HFFc6 (cell line): ENCODE measurements at regions not wholly inside any gene's neighbourhood (a gene's known extent, or its start where the extent isn't known, plus 50 kb on each side); places are given as distances from the start of the nearest gene placed in this dataset.

Experiments used
- DNase-seq: peaks from one replicate; pipeline ENCODE4 v3.0.0-alpha.2; 2018
- H3K27ac Mint-ChIP-seq: 2 replicates; pipeline ENCODE4 v1.8.0; 2020; ENCODE audit warnings: mild to moderate bottlenecking, mixed read lengths
- H3K27me3 Mint-ChIP-seq: 2 replicates; pipeline ENCODE4 v1.8.0; 2021; ENCODE audit warnings: mild to moderate bottlenecking, moderate library complexity, mixed read lengths; ENCODE audit not compliant: insufficient read depth
- H3K36me3 Mint-ChIP-seq: 2 replicates; pipeline ENCODE4 v1.8.0; 2021; ENCODE audit warnings: low read depth, mixed read lengths
- H3K4me1 Mint-ChIP-seq: 2 replicates; pipeline ENCODE4 v1.8.0; 2020; ENCODE audit warnings: low read depth, mixed read lengths
- H3K4me3 Mint-ChIP-seq: 2 replicates; pipeline ENCODE4 v1.8.0; 2020; ENCODE audit warnings: mild to moderate bottlenecking, moderate library complexity, mixed read lengths
- H3K9me3 Mint-ChIP-seq: 2 replicates; pipeline ENCODE4 v1.8.0; 2020; ENCODE audit warnings: mild to moderate bottlenecking, mixed read lengths
- TF ChIP-seq, protein P1 (sequence below): fragments of 200-600 bp; sonication (generic); IDR thresholded peaks from 2 replicates; pipeline ENCODE4 v1.5.0; 2021; ENCODE audit warnings: antibody characterized with exemption, mild to moderate bottlenecking

DNA sequence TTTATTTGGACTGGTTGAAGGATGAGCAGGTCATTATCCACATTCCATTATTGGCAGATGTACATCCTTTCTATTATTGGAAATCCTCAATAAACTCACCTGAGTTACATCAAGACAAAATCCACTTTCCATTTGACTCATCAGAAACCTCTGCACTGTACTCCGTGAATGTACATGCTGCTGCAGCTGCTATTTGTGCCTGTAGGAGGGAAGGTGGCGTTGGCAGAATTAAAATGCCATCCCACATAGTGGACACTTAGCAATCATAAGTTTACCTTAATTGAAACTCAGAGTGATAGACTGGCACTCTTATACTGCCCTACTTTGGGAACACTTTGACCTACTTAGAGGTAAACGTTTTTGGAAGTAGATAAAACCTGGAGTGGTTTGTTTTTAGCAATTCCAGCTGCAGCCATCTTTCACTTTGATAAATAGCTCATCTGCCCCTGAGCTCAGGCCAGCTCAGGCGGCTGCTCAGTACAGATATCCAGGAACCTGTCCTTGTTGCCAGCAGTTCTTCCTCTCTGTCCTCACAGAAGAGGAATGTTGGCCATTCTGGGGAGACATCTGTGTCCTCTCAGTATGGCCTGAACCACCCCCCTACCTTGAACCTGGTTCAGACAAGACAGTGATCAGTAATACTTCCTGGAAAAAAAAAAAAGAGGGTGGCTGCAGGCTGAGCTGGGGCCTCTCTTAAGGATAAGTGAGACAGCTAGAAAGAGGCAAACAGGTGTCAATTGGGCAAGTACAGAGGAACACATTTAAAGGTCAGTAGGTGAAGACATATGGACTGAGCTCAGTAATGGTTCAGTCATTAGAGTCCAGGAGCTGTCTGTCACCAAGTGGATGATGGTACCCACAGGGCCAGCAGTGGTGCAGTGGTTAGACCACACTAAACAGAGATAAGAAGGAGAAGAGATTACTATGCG lies 153.4 kb upstream of the UMPS start:
- TF ChIP-seq, protein P1, sequence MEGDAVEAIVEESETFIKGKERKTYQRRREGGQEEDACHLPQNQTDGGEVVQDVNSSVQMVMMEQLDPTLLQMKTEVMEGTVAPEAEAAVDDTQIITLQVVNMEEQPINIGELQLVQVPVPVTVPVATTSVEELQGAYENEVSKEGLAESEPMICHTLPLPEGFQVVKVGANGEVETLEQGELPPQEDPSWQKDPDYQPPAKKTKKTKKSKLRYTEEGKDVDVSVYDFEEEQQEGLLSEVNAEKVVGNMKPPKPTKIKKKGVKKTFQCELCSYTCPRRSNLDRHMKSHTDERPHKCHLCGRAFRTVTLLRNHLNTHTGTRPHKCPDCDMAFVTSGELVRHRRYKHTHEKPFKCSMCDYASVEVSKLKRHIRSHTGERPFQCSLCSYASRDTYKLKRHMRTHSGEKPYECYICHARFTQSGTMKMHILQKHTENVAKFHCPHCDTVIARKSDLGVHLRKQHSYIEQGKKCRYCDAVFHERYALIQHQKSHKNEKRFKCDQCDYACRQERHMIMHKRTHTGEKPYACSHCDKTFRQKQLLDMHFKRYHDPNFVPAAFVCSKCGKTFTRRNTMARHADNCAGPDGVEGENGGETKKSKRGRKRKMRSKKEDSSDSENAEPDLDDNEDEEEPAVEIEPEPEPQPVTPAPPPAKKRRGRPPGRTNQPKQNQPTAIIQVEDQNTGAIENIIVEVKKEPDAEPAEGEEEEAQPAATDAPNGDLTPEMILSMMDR: peak; percentile 31; the same call in 1 of the 2 replicates
- H3K27me3 Mint-ChIP-seq: peaks cover 17% of the 10 kb centered on the region
- no peak overlapping the region for H3K4me3 Mint-ChIP-seq
- no peak overlapping the region for H3K27ac Mint-ChIP-seq
- DNase-seq: no peak
- peaks cover 10% of the 10 kb centered on the region for H3K4me1 Mint-ChIP-seq
- H3K9me3 Mint-ChIP-seq: no peaks in the 10 kb centered on the region
- no peaks in the 10 kb centered on the region for H3K36me3 Mint-ChIP-seq

DNA sequence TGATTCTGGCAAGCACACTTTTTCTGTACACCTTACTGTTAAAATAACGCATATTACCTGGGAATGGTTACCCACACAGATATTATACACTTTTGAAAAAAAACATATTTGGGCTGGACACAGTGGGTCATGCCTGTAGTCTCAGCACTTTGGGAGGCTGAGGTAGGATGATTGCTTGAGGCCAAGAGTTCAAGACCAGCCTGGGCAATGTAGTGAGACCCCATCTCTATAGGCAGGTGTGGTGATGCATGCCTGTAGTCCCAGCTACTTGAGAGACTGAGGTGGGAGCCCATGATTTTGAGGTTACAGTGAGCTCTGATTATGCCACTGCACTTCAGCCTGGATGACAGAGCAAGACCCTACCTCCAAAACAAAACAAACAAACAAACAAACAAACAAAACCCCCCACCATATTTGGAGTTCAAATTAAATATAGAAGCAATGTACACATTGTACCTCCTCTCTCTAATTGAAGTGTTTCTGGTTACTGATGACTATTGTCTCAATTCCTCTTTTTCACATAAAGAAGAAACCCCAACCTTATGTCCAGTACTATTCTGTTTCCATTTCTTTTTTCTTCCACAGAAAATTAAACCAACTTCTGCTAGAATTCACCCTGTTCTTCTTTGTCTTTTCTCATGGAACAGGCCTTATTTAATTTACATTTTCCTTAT lies 152.6 kb upstream of the UMPS start:
- peaks cover 10% of the 10 kb centered on the region for H3K4me1 Mint-ChIP-seq
- TF ChIP-seq, protein P1: no peak
- H3K36me3 Mint-ChIP-seq: no peaks in the 10 kb centered on the region
- H3K9me3 Mint-ChIP-seq: no peaks in the 10 kb centered on the region
- no peak overlapping the region for H3K4me3 Mint-ChIP-seq
- H3K27me3 Mint-ChIP-seq: peaks cover 18% of the 10 kb centered on the region
- no peak for DNase-seq
- H3K27ac Mint-ChIP-seq: no peak overlapping the region

DNA sequence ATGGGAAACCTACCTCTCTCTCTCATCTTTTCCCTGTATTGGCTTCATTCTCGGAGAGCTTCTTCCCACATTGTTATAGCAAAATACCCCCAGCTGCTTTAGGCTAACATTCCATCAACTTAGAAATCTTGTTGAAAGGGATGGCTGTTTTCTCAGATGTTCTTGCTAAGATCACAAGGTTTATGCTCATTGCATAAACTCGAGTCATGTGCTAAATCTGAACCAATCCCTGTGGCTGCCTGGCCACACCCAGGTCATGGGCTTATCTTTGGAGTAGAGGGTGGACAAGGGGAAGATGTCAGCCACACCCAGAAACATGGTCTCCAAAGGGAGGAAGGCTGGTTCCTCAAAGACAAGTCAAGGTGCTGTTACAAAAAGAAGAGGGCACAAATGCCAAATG lies 150.6 kb upstream of the UMPS start:
- no peak for DNase-seq
- H3K4me1 Mint-ChIP-seq: peaks cover 10% of the 10 kb centered on the region
- TF ChIP-seq, protein P1: no peak
- no peak overlapping the region for H3K4me3 Mint-ChIP-seq
- peaks cover 36% of the 10 kb centered on the region for H3K27me3 Mint-ChIP-seq
- H3K27ac Mint-ChIP-seq: no peak overlapping the region
- H3K9me3 Mint-ChIP-seq: no peaks in the 10 kb centered on the region
- no peaks in the 10 kb centered on the region for H3K36me3 Mint-ChIP-seq

DNA sequence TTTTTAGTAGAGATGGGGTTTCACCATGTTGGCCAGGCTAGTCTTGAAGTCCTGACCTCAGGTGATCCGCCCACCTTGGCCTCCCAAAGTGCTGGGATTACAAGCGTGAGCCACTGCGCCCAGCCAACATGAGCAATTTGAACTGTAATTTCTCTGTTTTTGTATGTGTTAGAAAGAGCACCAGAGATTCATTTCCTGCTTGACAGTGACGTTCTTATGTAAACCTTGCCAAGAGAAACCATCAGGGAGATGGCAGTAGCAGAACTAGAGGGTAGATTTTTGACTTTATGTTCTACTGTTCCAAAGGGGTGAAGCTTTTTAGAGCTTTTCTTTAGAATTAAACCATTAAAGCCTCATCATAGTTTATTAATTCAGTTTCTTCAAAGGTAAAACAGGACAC lies 148.1 kb upstream of the UMPS start:
- peaks cover 5% of the 10 kb centered on the region; the same call in 1 of the 2 replicates for H3K4me1 Mint-ChIP-seq

DNA sequence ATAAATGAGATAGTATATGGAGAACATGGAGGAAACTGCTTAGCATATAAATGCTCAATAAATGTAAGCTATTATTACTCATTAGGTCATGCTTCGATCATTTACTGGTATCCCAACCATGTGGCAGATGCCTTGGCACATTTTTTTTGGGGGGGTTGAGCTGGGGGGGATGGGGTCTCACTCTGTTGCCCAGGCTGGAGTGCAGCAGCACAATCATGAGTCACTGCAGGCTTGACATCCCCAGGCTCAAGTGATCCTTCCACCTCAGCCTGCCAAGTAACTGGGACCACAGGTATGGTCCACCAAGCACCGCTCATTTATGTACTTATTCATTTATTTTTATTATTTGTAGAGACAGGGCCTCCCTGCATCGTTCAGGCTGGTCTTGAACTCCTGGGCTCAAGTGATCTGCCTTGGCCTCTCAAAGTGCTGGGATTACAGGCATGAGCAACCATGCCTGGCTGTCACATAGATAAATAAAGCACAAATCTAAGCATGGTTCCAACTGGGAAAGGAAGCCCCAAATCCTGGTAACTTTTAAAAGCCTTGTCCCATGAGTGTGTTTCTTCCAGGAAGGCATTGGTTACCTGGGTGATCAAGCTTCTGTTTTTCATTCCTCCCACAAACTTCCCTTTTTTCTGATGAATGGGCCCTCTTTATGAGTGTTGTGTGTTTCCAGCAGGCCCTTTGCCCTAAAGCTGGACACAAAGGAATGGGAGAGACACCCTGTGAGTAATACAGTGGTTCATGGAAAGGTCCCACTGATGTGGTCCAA lies 147.4 kb upstream of the UMPS start:
- Mint-ChIP-seq H3K4me1 (peaks cover 5% of the 10 kb centered on the region; the same call in 1 of the 2 replicates), H3K36me3 (no peaks in the 10 kb centered on the region), H3K9me3 (no peaks in the 10 kb centered on the region), H3K27ac (no peak overlapping the region), H3K4me3 (no peak overlapping the region), H3K27me3 (peaks cover 57% of the 10 kb centered on the region)
- DNase-seq: no peak
- TF ChIP-seq, protein P1: no peak

More for the DNA sequence above, 148.1 kb upstream of the UMPS start:
- Mint-ChIP-seq H3K36me3 (no peaks in the 10 kb centered on the region), H3K4me3 (no peak overlapping the region), H3K9me3 (no peaks in the 10 kb centered on the region), H3K27me3 (peaks cover 56% of the 10 kb centered on the region), H3K27ac (no peak overlapping the region)
- TF ChIP-seq, protein P1: no peak
- no peak for DNase-seq
